CD14-positive monocyte (primary cell): ENCODE measurements at regions not wholly inside any gene's neighbourhood (a gene's known extent, or its start where the extent isn't known, plus 50 kb on each side); places are given as distances from the start of the nearest gene placed in this dataset.

Experiments
- DNase-seq, 3 donors: peaks; one replicate each; pipeline ENCODE4 v3.0.0-alpha.2; 2011 to 2022
- H2AFZ ChIP-seq: 2 replicates; pipeline ENCODE4 v1.6.0; 2012; ENCODE audit warnings: mild to moderate bottlenecking, low read depth, low read length, inconsistent platforms; ENCODE audit not compliant: insufficient read depth, poor library complexity, severe bottlenecking
- H3K27ac ChIP-seq, 2 donors: 1 replicate in 1 of 2; 2 replicates in 1 of 2; pipeline ENCODE4 v1.5.1; 2012 to 2013; ENCODE audit warnings: low read length in 2 of 2, control low read depth in 1 of 2, inconsistent platforms in 1 of 2, low read depth in 1 of 2, mild to moderate bottlenecking in 1 of 2
- H3K27me3 ChIP-seq, 2 donors: one replicate each; pipeline versions ENCODE4 v1.6.0 to v1.6.1; 2011 to 2013; ENCODE audit warnings: low read length in 2 of 2; ENCODE audit not compliant: control insufficient read depth in 2 of 2, insufficient read depth in 2 of 2
- H3K36me3 ChIP-seq, 2 donors: replicated peaks in 1 of 2; 1 replicate in 1 of 2; 2 replicates in 1 of 2; pipeline versions ENCODE4 v1.5.1 to v1.6.1; 2012 to 2013; ENCODE audit warnings: low read length in 2 of 2, control low read depth in 1 of 2, inconsistent platforms in 1 of 2, mild to moderate bottlenecking in 1 of 2; ENCODE audit not compliant: insufficient read depth in 2 of 2, control insufficient read depth in 1 of 2
- H3K4me1 ChIP-seq, 2 donors: 1 replicate in 1 of 2; 2 replicates in 1 of 2; pipeline versions ENCODE4 v1.5.1 to v1.6.1; 2012 to 2013; ENCODE audit warnings: low read length in 2 of 2, control low read depth in 1 of 2, inconsistent platforms in 1 of 2, mild to moderate bottlenecking in 1 of 2, moderate library complexity in 1 of 2; ENCODE audit not compliant: insufficient read depth in 2 of 2, control insufficient read depth in 1 of 2
- H3K4me2 ChIP-seq: replicated peaks from 2 replicates; pipeline ENCODE3; 2012; ENCODE audit warnings: low read length, moderate library complexity, mild to moderate bottlenecking; ENCODE audit not compliant: poor library complexity, severe bottlenecking; ENCODE audit errors: extremely low read depth
- H3K4me3 ChIP-seq, 3 experiments: fragments of 200-600 bp in 1 of 3; sonication (generic) in 1 of 3; replicated peaks in 1 of 3; 1 replicate in 2 of 3; 2 replicates in 1 of 3; pipeline ENCODE4 v1.5.1; 2011 to 2013; ENCODE audit warnings: low read length in 3 of 3, mild to moderate bottlenecking in 3 of 3, control low read depth in 2 of 3, low read depth in 2 of 3, inconsistent platforms in 1 of 3, moderate library complexity in 1 of 3
- H3K79me2 ChIP-seq: 2 replicates; pipeline ENCODE4 v1.6.0; 2012; ENCODE audit warnings: mild to moderate bottlenecking, control low read depth, inconsistent platforms, low read length, moderate library complexity; ENCODE audit not compliant: insufficient read depth
- H3K9ac ChIP-seq: 2 replicates; pipeline ENCODE4 v1.6.0; 2017; ENCODE audit warnings: low read length, mild to moderate bottlenecking; ENCODE audit not compliant: insufficient read depth, poor library complexity, severe bottlenecking
- H3K9me3 ChIP-seq, 2 donors: replicated peaks in 1 of 2; 1 replicate in 1 of 2; 2 replicates in 1 of 2; pipeline versions ENCODE4 v1.5.1 to v1.6.1; 2012 to 2013; ENCODE audit warnings: low read length in 2 of 2, control low read depth in 1 of 2; ENCODE audit not compliant: control insufficient read depth in 1 of 2, insufficient read depth in 1 of 2
- H4K20me1 ChIP-seq: 2 replicates; pipeline ENCODE4 v1.6.0; 2012; ENCODE audit warnings: mild to moderate bottlenecking, low read length, control low read depth, moderate library complexity; ENCODE audit not compliant: insufficient read depth
- H3K27ac Mint-ChIP-seq, 7 donors: one replicate each; pipeline ENCODE4 v1.8.0; 2020; ENCODE audit warnings: mild to moderate bottlenecking in 7 of 7, mixed read lengths in 7 of 7, moderate library complexity in 6 of 7, inconsistent platforms in 2 of 7
- H3K27me3 Mint-ChIP-seq, 3 donors: one replicate each; pipeline ENCODE4 v1.8.0; 2021 to 2022; ENCODE audit warnings: low read depth in 3 of 3, mild to moderate bottlenecking in 3 of 3, mixed read lengths in 3 of 3, moderate library complexity in 3 of 3, inconsistent platforms in 1 of 3
- H3K36me3 Mint-ChIP-seq, 2 donors: one replicate each; pipeline ENCODE4 v1.8.0; 2020; ENCODE audit warnings: mixed read lengths in 2 of 2, inconsistent platforms in 1 of 2, mild to moderate bottlenecking in 1 of 2
- H3K4me1 Mint-ChIP-seq: one replicate; pipeline ENCODE4 v1.8.0; 2020; ENCODE audit warnings: mild to moderate bottlenecking, mixed read lengths
- H3K4me3 Mint-ChIP-seq, 2 donors: one replicate each; pipeline ENCODE4 v1.8.0; 2020; ENCODE audit warnings: mild to moderate bottlenecking in 2 of 2, mixed read lengths in 2 of 2, moderate library complexity in 1 of 2
- H3K9me3 Mint-ChIP-seq, 7 donors: one replicate each; pipeline ENCODE4 v1.8.0; 2020 to 2022; ENCODE audit warnings: mixed read lengths in 7 of 7, mild to moderate bottlenecking in 6 of 7, moderate library complexity in 6 of 7, inconsistent platforms in 2 of 7
- CTCF ChIP-seq: fragments of 200-600 bp; IDR thresholded peaks from one replicate; pipeline ENCODE4 v1.8.0; 2022; ENCODE audit warnings: antibody characterized with exemption, mild to moderate bottlenecking
- WGBS: methylation state at CpG from one replicate; pipeline ENCODE4 v1.1.5; 2013; ENCODE audit warnings: missing lambda C conversion rate; ENCODE audit not compliant: insufficient coverage; 5-methylcytosine and 5-hydroxymethylcytosine counted together
- intact Hi-C, 2 donors: fragments of 100-400 bp; cut with micrococcal nuclease; formaldehyde crosslinking; loops; one replicate each; pipeline versions ENCODE4 v1.15.0 to v1.15.1; 2023

GRCh38 chr18:1796636-1797035 lies 774.7 kb downstream of the METTL4 start:
- no CpG with 5 or more reads among the region's 3 CpGs for WGBS
- Histone ChIP-seq H3K9me3 (no peaks in the 10 kb centered on the region), H3K9ac (no peak overlapping the region), H3K27me3 (no peaks in the 10 kb centered on the region), H3K4me1 (no peaks in the 10 kb centered on the region), H3K79me2 (no peaks in the 10 kb centered on the region), H3K27ac (no peak overlapping the region), H3K36me3 (no peaks in the 10 kb centered on the region), H4K20me1 (no peaks in the 10 kb centered on the region), H3K4me2 (no peak overlapping the region), H2AFZ (no peak overlapping the region), H3K4me3 (no peak overlapping the region)
- intact Hi-C loops, result no loop called here
- H3K4me1 Mint-ChIP-seq, result no peaks in the 10 kb centered on the region
- DNase-seq, result no peak
- H3K27ac Mint-ChIP-seq, result no peak overlapping the region
- no peak overlapping the region for H3K4me3 Mint-ChIP-seq
- H3K36me3 Mint-ChIP-seq, result no peaks in the 10 kb centered on the region
- no peak for TF ChIP-seq CTCF
- no peaks in the 10 kb centered on the region for H3K27me3 Mint-ChIP-seq
- H3K9me3 Mint-ChIP-seq, result peaks cover 0 to 9% (median 2%) of the 10 kb centered on the region in 7 donors

GRCh38 chr18:1797235-1797634 lies 774.1 kb downstream of the METTL4 start:
- 100% methylated on average over 1 of the region's 2 CpGs for WGBS
- Mint-ChIP-seq H3K4me1 (no peaks in the 10 kb centered on the region), H3K27me3 (no peaks in the 10 kb centered on the region), H3K9me3 (peaks cover 0 to 9% (median 2%) of the 10 kb centered on the region in 7 donors), H3K36me3 (no peaks in the 10 kb centered on the region), H3K4me3 (no peak overlapping the region), H3K27ac (no peak overlapping the region)
- H3K9ac ChIP-seq, result no peak overlapping the region
- H3K4me1 ChIP-seq, result no peaks in the 10 kb centered on the region
- no peak for TF ChIP-seq CTCF
- DNase-seq, result no peak
- H4K20me1 ChIP-seq, result no peaks in the 10 kb centered on the region
- H3K36me3 ChIP-seq, result no peaks in the 10 kb centered on the region
- no peak overlapping the region for H3K27ac ChIP-seq
- H3K9me3 ChIP-seq, result no peaks in the 10 kb centered on the region
- no peaks in the 10 kb centered on the region for H3K79me2 ChIP-seq
- H3K4me2 ChIP-seq, result no peak overlapping the region
- intact Hi-C loops, result no loop called here
- no peaks in the 10 kb centered on the region for H3K27me3 ChIP-seq
- H2AFZ ChIP-seq, result no peak overlapping the region
- no peak overlapping the region for H3K4me3 ChIP-seq
